COR-L47 (cell line): ENCODE measurements at regions not wholly inside any gene's neighbourhood (a gene's known extent, or its start where the extent isn't known, plus 50 kb on each side); places are given as distances from the start of the nearest gene placed in this dataset.

Experiments used
- DNase-seq: peaks from one replicate; lab custom pipeline; 2025; lab: John Stamatoyannopoulos, UW

DNA sequence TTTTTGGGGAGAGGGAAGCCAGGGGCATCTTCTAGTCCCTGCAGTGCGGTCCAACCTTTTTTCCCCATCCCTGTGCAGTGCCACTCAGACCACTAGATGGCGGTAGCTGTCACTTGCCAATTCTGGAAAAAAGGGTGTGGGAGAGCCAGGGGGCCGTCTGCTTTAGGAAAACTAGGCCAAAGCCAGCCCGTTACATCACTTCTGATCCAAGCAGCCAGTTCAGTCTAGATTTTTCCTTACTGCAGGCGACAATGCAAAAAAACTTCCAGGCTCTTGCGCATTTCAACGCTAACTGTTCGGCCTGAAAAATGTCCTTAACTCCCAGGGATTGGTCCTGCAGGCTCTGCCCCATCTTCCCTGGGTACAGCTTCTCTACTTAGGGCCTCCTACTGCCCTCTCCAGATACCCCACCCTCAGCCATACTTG, 69.2 kb upstream of the CES5A start:
- peak; percentile 59 for DNase-seq

DNA sequence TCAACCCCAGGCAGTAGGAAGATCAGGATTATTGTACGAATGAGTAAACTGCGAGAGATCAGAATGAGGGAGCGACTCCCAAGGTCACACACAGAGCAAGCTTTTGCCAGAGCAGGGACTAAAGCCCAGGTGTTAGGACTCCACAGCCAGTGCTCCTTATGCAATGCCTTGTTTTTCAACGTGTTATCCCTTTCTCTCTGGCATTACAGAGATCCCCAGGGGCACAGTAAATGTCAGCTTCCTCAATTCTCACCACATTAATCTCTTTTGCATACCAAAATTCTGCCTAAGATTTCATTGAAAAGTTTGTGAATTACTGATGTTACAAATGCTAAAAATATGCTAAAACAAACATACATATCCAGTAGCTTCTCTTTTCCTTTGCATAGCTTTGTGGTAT, 68.1 kb upstream of the CES5A start:
- no peak for DNase-seq

DNA sequence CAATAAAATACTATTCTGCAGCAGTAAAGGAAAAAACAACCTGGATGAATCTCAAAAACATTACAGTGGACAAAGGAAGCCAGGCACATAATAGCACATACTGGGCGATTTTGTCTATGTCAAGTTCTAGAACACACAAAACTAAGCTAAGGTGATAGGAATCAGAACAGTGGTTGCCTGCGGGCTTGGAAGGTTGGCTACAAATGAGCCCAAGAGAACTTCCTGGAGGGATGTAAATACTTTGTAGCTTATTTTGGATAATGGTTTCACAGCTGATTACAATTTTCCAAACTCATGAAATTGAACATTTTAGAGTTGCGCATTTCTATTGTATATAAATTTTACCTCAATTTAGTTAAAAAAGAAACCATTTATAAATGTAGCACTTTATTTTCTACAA, 67.6 kb upstream of the CES5A start:
- DNase-seq = no peak

DNA sequence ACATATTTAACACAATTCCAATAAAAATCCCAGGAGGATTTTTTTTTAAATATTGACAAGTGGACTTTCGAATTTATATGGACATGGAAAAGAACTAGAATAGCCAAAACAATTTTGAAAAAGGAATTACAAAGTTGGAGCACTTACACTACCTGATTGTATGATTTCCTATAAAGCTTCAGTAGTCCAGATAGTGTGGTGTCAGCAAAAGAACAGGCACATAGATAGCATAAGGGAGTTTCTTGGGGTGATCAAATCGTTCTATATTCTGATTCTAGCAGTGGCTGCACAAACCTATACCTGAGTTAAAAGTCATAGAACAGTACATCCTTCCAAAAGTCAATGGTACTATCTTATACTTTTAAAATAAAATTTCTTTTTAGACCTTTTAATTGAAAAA, 66.4 kb upstream of the CES5A start:
- DNase-seq = no peak

DNA sequence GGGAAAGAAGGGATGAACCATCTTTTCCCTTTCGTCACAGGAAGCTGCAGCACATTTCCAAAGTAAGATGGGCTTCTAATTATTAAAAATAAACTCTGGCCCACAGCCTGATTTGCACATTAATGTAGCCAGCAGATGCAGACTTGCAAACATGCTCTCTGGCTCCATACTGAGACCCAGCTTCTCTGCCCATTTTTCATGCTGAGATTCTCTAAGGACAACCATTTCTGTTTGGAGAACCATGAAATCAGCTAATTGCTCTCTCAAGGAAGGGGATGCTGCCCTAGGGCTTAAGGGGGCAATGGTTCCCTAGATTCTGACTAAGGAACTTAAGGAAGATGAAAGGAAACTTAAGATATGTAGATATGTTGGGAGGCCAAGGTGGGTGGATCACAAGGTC, 63.0 kb upstream of the CES5A start:
- DNase-seq = peak; percentile 8

DNA sequence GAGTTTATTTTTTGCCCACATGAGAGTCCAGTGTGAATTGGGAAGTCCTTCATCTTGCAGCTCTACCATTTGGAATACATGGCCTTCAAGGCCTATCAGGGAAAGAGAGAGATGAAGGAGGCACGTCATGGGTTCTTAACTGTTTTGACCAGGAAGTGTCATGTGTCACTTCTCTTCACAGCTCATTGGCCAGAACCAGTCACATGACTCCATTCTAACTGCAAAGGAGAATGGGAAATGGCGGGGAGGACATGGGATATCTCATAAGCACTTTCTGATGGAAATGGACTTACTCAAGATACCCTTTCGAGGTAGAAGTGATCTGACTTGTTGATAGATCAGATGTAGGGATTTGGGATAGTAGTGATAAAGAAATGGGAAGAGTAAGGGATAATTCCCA, 57.9 kb upstream of the CES5A start:
- DNase-seq = no peak

DNA sequence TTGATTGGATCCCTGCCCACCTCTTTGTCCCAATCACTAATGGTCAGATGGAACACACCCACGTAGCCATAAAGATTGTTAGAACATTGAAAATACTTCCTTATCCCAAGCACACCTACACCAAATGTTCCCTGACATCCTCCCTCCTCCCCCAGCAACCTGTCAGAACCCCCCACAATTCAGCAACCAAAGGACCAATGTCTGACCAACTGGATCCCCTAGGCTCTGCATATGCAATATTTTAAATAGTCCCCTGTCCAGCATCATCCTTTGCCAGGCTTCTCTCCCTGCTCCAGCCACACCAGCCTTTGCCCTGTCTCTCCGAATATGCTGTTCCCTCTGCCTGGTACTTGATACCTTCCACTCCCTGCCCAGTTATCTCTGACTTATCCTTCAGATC, 54.9 kb upstream of the CES5A start:
- DNase-seq = no peak

DNA sequence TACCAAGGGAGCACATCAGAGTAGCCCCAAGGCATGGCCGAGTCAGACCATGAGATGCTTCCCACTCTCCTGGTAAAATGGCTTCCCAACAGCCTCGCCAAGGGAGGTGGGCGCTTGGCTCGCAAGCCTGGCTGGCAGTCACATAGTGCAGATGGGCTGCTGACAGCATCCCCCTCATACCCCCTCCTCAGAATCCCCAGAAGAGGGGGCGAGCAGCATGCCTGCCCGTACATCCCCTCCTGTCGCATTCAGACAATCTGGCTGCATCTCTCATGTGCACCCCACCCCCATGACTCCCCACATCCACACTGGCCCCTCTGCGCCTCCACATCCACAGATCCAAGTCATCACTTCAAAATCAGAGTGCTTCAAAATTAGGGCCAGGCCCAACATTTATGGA, 54.0 kb upstream of the CES5A start:
- no peak for DNase-seq

DNA sequence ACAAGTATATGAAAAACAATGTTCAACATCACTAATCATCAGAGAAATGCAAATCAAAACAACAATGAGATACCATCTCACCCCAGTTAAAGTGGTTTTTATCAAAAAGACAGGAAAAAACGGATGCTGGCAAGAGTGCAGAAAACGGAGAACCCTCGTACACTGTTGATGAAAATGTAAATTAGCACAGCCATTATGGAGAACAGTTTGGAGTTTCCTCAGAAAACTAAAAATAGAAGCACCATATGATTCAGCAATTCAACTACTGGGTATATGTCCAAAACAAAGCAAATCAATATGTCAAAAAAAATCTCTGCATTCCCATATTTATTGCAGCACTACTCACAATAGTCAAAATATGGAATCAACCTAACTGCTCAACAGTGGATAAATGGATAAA, 50.1 kb upstream of the CES5A start:
- no peak for DNase-seq
